ENCODE measurements at regions not wholly inside any gene's neighbourhood (a gene's known extent, or its start where the extent isn't known, plus 50 kb on each side); places are given as distances from the start of the nearest gene placed in this dataset.

DNA sequence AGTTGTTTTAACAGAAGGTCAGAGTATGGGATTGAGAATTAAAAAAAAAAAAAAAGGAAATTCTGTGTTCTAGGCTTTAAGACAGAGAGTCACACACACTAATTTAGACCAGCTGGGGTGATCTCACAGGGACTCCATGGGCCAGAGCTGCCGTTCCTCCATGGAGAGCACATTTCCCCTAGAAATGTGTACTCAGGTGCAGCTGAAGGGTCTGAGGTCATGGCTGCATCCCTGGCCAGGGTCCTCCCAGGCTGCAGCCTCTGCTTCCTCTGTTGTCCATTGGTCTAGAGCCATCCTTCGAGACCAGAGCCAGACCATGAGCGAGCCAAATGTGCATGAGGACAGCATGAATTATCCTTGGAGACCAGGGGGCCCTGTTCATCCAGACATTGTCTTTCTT lies 190.1 kb upstream of the TNP1 start:
- no peak overlapping the region for H3K9ac ChIP-seq (ENCODE audit: low read length)
- H3K4me2 ChIP-seq (ENCODE audit: low read depth, low read length, poor library complexity, severe bottlenecking), result no peak overlapping the region
- H3K36me3 ChIP-seq (ENCODE audit: low read length), result no peaks in the 10 kb centered on the region
- no peaks in the 10 kb centered on the region for H3K9me3 ChIP-seq (ENCODE audit: insufficient read depth, low read length)
- no peak overlapping the region for H3K27ac ChIP-seq (ENCODE audit: low read depth, low read length)
- H3F3A ChIP-seq (ENCODE audit: insufficient read depth), result no peaks in the 10 kb centered on the region
- no peak overlapping the region for H2AFZ ChIP-seq (ENCODE audit: low read depth, low read length, severe bottlenecking)
- H3K79me2 ChIP-seq (ENCODE audit: insufficient read depth, low read length), result no peaks in the 10 kb centered on the region
- H3K27me3 ChIP-seq (ENCODE audit: low read length), result no peaks in the 10 kb centered on the region
- no peak overlapping the region for H3K4me3 ChIP-seq (ENCODE audit: insufficient read depth, low read length, poor library complexity, severe bottlenecking)
- H3K9me2 ChIP-seq (replicated peaks; ENCODE audit: insufficient read depth, low read length), result no peaks in the 10 kb centered on the region
- TF ChIP-seq CTCF (IDR thresholded peaks at IDR 0.05; ENCODE audit: insufficient read depth, low read length, poor library complexity, severe bottlenecking) (no peak), EZH2phosphoT487 (conservative IDR thresholded peaks at IDR 0.05; ENCODE audit: low read length) (no peak)
- no peaks in the 10 kb centered on the region for H4K20me1 ChIP-seq (ENCODE audit: low read depth, low read length)

GRCh38 chr2:217049422-217049821 lies 189.6 kb upstream of the TNP1 start:
- no peaks in the 10 kb centered on the region for H3K9me3 ChIP-seq (ENCODE audit: insufficient read depth, low read length)
- no peak overlapping the region for H3K4me2 ChIP-seq (ENCODE audit: low read depth, low read length, poor library complexity, severe bottlenecking)
- no peak overlapping the region for H3K27ac ChIP-seq (ENCODE audit: low read depth, low read length)
- no peaks in the 10 kb centered on the region for H3K36me3 ChIP-seq (ENCODE audit: low read length)
- no peak overlapping the region for H2AFZ ChIP-seq (ENCODE audit: low read depth, low read length, severe bottlenecking)
- H3K9ac ChIP-seq (ENCODE audit: low read length), result no peak overlapping the region
- H3K79me2 ChIP-seq (ENCODE audit: insufficient read depth, low read length), result no peaks in the 10 kb centered on the region
- H3K9me2 ChIP-seq (replicated peaks; ENCODE audit: insufficient read depth, low read length), result no peaks in the 10 kb centered on the region
- TF ChIP-seq EZH2phosphoT487 (conservative IDR thresholded peaks at IDR 0.05; ENCODE audit: low read length) (no peak), CTCF (IDR thresholded peaks at IDR 0.05; ENCODE audit: insufficient read depth, low read length, poor library complexity, severe bottlenecking) (no peak)
- H4K20me1 ChIP-seq (ENCODE audit: low read depth, low read length), result no peaks in the 10 kb centered on the region
- no peak overlapping the region for H3K4me3 ChIP-seq (ENCODE audit: insufficient read depth, low read length, poor library complexity, severe bottlenecking)
- no peaks in the 10 kb centered on the region for H3F3A ChIP-seq (ENCODE audit: insufficient read depth)
- no peaks in the 10 kb centered on the region for H3K27me3 ChIP-seq (ENCODE audit: low read length)

DNA sequence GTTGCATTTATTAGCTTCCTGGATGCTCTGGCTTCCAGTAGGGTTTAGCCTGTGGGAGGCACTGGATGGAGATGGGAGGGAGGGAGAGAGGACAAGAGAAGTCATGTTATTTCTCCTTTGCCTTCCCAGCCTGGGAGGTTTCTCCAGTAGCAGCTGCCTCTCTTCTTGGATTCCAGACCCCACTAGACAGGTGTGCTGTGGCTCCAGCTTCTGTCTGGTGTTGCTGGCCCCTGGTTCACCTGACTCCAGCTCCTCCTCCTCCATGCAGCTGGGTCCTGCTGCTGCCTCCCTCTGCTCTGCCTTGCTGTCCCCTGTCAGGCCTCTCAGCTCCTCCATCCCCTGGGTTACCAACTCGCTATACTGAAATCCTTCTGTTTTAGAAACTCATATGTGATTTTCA lies 188.9 kb upstream of the TNP1 start:
- Histone ChIP-seq H2AFZ (ENCODE audit: low read depth, low read length, severe bottlenecking) (no peak overlapping the region), H3K27me3 (ENCODE audit: low read length) (no peaks in the 10 kb centered on the region)

More for the DNA sequence above, 188.9 kb upstream of the TNP1 start:
- H3K9me2 ChIP-seq (replicated peaks; ENCODE audit: insufficient read depth, low read length), result no peaks in the 10 kb centered on the region
- H3F3A ChIP-seq (ENCODE audit: insufficient read depth), result no peaks in the 10 kb centered on the region
- H3K4me2 ChIP-seq (ENCODE audit: low read depth, low read length, poor library complexity, severe bottlenecking), result no peak overlapping the region
- H3K36me3 ChIP-seq (ENCODE audit: low read length), result no peaks in the 10 kb centered on the region
- no peak overlapping the region for H3K4me3 ChIP-seq (ENCODE audit: insufficient read depth, low read length, poor library complexity, severe bottlenecking)
- no peak overlapping the region for H3K27ac ChIP-seq (ENCODE audit: low read depth, low read length)
- no peaks in the 10 kb centered on the region for H3K79me2 ChIP-seq (ENCODE audit: insufficient read depth, low read length)
- H3K9me3 ChIP-seq (ENCODE audit: insufficient read depth, low read length), result no peaks in the 10 kb centered on the region
- H3K9ac ChIP-seq (ENCODE audit: low read length), result no peak overlapping the region
- no peaks in the 10 kb centered on the region for H4K20me1 ChIP-seq (ENCODE audit: low read depth, low read length)
- TF ChIP-seq EZH2phosphoT487 (conservative IDR thresholded peaks at IDR 0.05; ENCODE audit: low read length) (no peak), CTCF (IDR thresholded peaks at IDR 0.05; ENCODE audit: insufficient read depth, low read length, poor library complexity, severe bottlenecking) (no peak)

Measured in SU-DHL-6 (cell line).